K562 (cell line): ENCODE measurements at regions not wholly inside any gene's neighbourhood (a gene's known extent, or its start where the extent isn't known, plus 50 kb on each side); places are given as distances from the start of the nearest gene placed in this dataset.

Source experiments
- ATAC-seq: fragments of 200-7000 bp; cut with Tn5 transposase; 3 replicates; pipeline ENCODE4 v1.9.1; 2020; ENCODE audit warnings: moderate library complexity
- BruUV-seq: library from RNA; stranded (reverse); fragments of 400-500 nt; replicated peaks from 2 replicates; lab custom pipeline; 2021; lab: Mats Ljungman, UMichigan
- CTCF ChIA-PET: fragments of 300-600 bp; formaldehyde crosslinking; extraction: SDS; loops from one replicate; lab custom pipeline; 2021; ENCODE audit warnings: low intra/inter-chr PET ratio; lab: Yijun Ruan, JAX
- POLR2A ChIA-PET: fragments of 300-600, 350-650 bp; sonication (Branson Sonifier 250); formaldehyde crosslinking; extraction: SDS; loops from one replicate; lab custom pipeline; 2021; ENCODE audit warnings: antibody characterized with exemption, inconsistent platforms; lab: Yijun Ruan, JAX
- DNase-seq, 4 experiments: peaks; one replicate each; pipeline versions ENCODE4 v3.0.0 to v3.0.0-alpha.2; 2011 to 2018; ENCODE audit warnings: low spot score in 3 of 4, mixed read lengths in 3 of 4; ENCODE audit errors: extremely low read depth in 1 of 4
- FAIRE-seq: peaks from 2 replicates; lab custom pipeline; 2011; peaks lifted over from hg19 to GRCh38; lab: Jason Lieb, UNC
- H2AFZ ChIP-seq: 2 replicates; pipeline ENCODE4 v1.6.0; 2011; ENCODE audit warnings: low read depth, low read length, control low read depth, inconsistent platforms
- H3K27ac ChIP-seq: fragments of 200-600 bp; 3 replicates; pipeline ENCODE4 v1.8.0; 2011; ENCODE audit warnings: low read depth, mild to moderate bottlenecking, control low read depth, inconsistent platforms, low read length, moderate library complexity, mixed read lengths; ENCODE audit errors: extremely low read depth
- H3K27me3 ChIP-seq, 2 experiments: fragments of 300-600 bp in 1 of 2; 2 replicates in 1 of 2; 3 replicates in 1 of 2; pipeline versions ENCODE4 v1.6.0 to v1.8.0; 2011; ENCODE audit warnings: inconsistent platforms in 2 of 2, low read length in 2 of 2, mild to moderate bottlenecking in 1 of 2, mixed read lengths in 1 of 2, moderate library complexity in 1 of 2; ENCODE audit not compliant: control insufficient read depth in 2 of 2, insufficient read depth in 2 of 2
- H3K36me3 ChIP-seq: fragments of 300-600 bp; 3 replicates; pipeline ENCODE4 v1.8.0; 2011; ENCODE audit warnings: mild to moderate bottlenecking, low read length, inconsistent platforms; ENCODE audit not compliant: control insufficient read depth, insufficient read depth
- H3K4me1 ChIP-seq, 2 experiments: fragments of 200-600 bp in 1 of 2; replicated peaks in 1 of 2; 2 replicates in 1 of 2; 3 replicates in 1 of 2; pipeline versions ENCODE4 v1.5.1 to v1.8.0; 2011; ENCODE audit warnings: inconsistent platforms in 2 of 2, low read length in 2 of 2, mild to moderate bottlenecking in 1 of 2, mixed read lengths in 1 of 2, moderate library complexity in 1 of 2; ENCODE audit not compliant: control insufficient read depth in 2 of 2, insufficient read depth in 2 of 2
- H3K4me2 ChIP-seq: 2 replicates; pipeline ENCODE4 v1.6.1; 2011; ENCODE audit warnings: low read length, control low read depth, inconsistent platforms, mixed read lengths; ENCODE audit not compliant: insufficient read depth
- H3K4me3 ChIP-seq: fragments of 200-600 bp; sonication (generic), shearing (Covaris generic); 2 replicates; pipeline ENCODE4 v1.5.1; 2016; ENCODE audit warnings: control low read depth, inconsistent platforms
- H3K79me2 ChIP-seq: fragments of 200-600 bp; 3 replicates; pipeline ENCODE4 v1.8.0; 2011; ENCODE audit warnings: low read length, inconsistent platforms; ENCODE audit not compliant: control insufficient read depth, insufficient read depth
- H3K9ac ChIP-seq, 2 experiments: 2 replicates each; pipeline versions ENCODE4 v1.6.0 to v1.6.1; 2011; ENCODE audit warnings: low read depth in 2 of 2, low read length in 2 of 2, control low read depth in 1 of 2, inconsistent platforms in 1 of 2, mild to moderate bottlenecking in 1 of 2, mixed read lengths in 1 of 2; ENCODE audit not compliant: insufficient read depth in 1 of 2
- H3K9me1 ChIP-seq: one replicate; pipeline ENCODE4 v1.6.0; 2011; ENCODE audit warnings: inconsistent platforms, mild to moderate bottlenecking, low read length, moderate library complexity; ENCODE audit not compliant: control insufficient read depth, insufficient read depth
- H3K9me3 ChIP-seq: replicated peaks from 2 replicates; pipeline ENCODE4 v1.5.1; 2011; ENCODE audit warnings: low read depth, low read length, inconsistent platforms; ENCODE audit not compliant: control insufficient read depth, insufficient read depth
- H4K20me1 ChIP-seq: replicated peaks from 2 replicates; pipeline ENCODE4 v1.6.1; 2011; ENCODE audit warnings: low read length, inconsistent platforms, mixed read lengths; ENCODE audit not compliant: control insufficient read depth, insufficient read depth
- AFF1 ChIP-seq, 2 experiments: fragments of 450-650 bp; IDR thresholded peaks; 2 replicates each; pipeline ENCODE4 v1.6.1; 2018; ENCODE audit warnings: mild to moderate bottlenecking in 2 of 2, low read depth in 1 of 2; ENCODE audit not compliant: partially characterized antibody in 2 of 2
- GTF2B ChIP-seq: IDR thresholded peaks from 2 replicates; pipeline ENCODE4 v1.6.1; 2011; ENCODE audit not compliant: insufficient read length; ENCODE audit errors: extremely low read depth
- HDAC2 ChIP-seq: fragments of 450-650 bp; IDR thresholded peaks from 2 replicates; pipeline ENCODE4 v1.6.1; 2016; ENCODE audit warnings: mild to moderate bottlenecking
- IRF9 ChIP-seq: fragments of 450-650 bp; IDR thresholded peaks from 2 replicates; pipeline ENCODE4 v1.6.1; 2016; ENCODE audit warnings: missing biosample characterization, missing genetic modification characterization
- JUN ChIP-seq, 2 experiments: sonication (generic) in 1 of 2; formaldehyde crosslinking in 1 of 2; IDR thresholded peaks; 2 replicates each; pipeline versions ENCODE4 v1.6.1 to v1.8.0; 2012 to 2022; ENCODE audit warnings: borderline replicate concordance in 2 of 2, mild to moderate bottlenecking in 2 of 2, improper control_type of control experiment in 1 of 2, low read depth in 1 of 2, low read length in 1 of 2, missing genetic modification reagents in 1 of 2
- NFE2L1 ChIP-seq: fragments of 450-650 bp; IDR thresholded peaks from 2 replicates; pipeline ENCODE4 v1.6.1; 2016; ENCODE audit warnings: missing genetic modification characterization, low read depth, mild to moderate bottlenecking, missing compliant biosample characterization, moderate library complexity, borderline replicate concordance
- PHF21A ChIP-seq: fragments of 450-650 bp; IDR thresholded peaks from 2 replicates; pipeline ENCODE4 v1.6.1; 2017; ENCODE audit warnings: low read depth, borderline replicate concordance
- RNF2 ChIP-seq: sonication (generic); IDR thresholded peaks from 2 replicates; pipeline ENCODE4 v1.6.1; 2016
- SREBF2 ChIP-seq: sonication (generic); formaldehyde crosslinking; IDR thresholded peaks from 2 replicates; pipeline ENCODE4 v1.4.0; 2020; ENCODE audit warnings: mild to moderate bottlenecking, missing genetic modification reagents
- SRSF3 ChIP-seq: fragments of 200-400 bp; formaldehyde crosslinking; IDR thresholded peaks from 2 replicates; pipeline ENCODE4 v1.6.1; 2016; ENCODE audit warnings: mild to moderate bottlenecking, low read length, moderate library complexity; ENCODE audit not compliant: insufficient read depth
- SRSF9 ChIP-seq: fragments of 200-400 bp; formaldehyde crosslinking; IDR thresholded peaks from 2 replicates; pipeline ENCODE4 v1.6.1; 2017; ENCODE audit warnings: low read depth, low read length, borderline replicate concordance
- ZNF280B ChIP-seq: fragments of 250-450 bp; sonication (Bioruptor Pico); IDR thresholded peaks from 2 replicates; pipeline ENCODE4 v1.5.1; 2021; ENCODE audit warnings: mild to moderate bottlenecking
- ZNF347 ChIP-seq: fragments of 450-650 bp; formaldehyde crosslinking; IDR thresholded peaks from 2 replicates; pipeline ENCODE4 v1.4.0; 2020; ENCODE audit warnings: low read depth, mild to moderate bottlenecking, moderate library complexity
- WGBS: fragments of 100-300 bp; shearing (Covaris generic); methylation state at CpG from one replicate; pipeline ENCODE4 v1.1.6; 2016; ENCODE audit warnings: low coverage, mixed read lengths; ENCODE audit not compliant: insufficient coverage; ENCODE audit errors: missing lambda C conversion rate; 5-methylcytosine and 5-hydroxymethylcytosine counted together
- in situ Hi-C: fragments of 300-500 bp; cut with MboI; formaldehyde crosslinking; loops from 4 replicates; pipeline ENCODE4 v1.15.0; 2018; ENCODE audit warnings: inconsistent platforms, mixed read lengths
- intact Hi-C: fragments of 100-400 bp; cut with micrococcal nuclease; formaldehyde crosslinking; loops from 2 replicates; pipeline ENCODE4 v1.14.2; 2022

GRCh38 chr3:33936171-33936920, 137.9 kb downstream of the PDCD6IP start:
- intact Hi-C loops: loop anchor here (1.0 to 10.0 kb wide), 3 partner anchors 22 to 142 kb away; partner anchors contain the start of gene PDCD6IP
- H3K4me3 ChIP-seq: peak overlapping the region; percentile 38
- ATAC-seq: peak; percentile 92
- no peaks in the 10 kb centered on the region for H4K20me1 ChIP-seq
- peaks cover 11 to 52% of the 10 kb centered on the region in 2 experiments for H3K4me1 ChIP-seq
- peaks cover 38% of the 10 kb centered on the region for H3K79me2 ChIP-seq
- POLR2A ChIA-PET: interaction anchor here (0.7 to 3.3 kb wide), 11 partner anchors 9 to 133 kb away, joined by 3 to 26 read pairs (median 5); no protein-coding TSS in a partner anchor
- CTCF ChIA-PET: no interaction called here
- peak overlapping the region; percentile 93 for H3K4me2 ChIP-seq
- H3K9me1 ChIP-seq: no peaks in the 10 kb centered on the region
- in situ Hi-C loops: no loop called here
- peak overlapping the region; percentile 78 for H3K27ac ChIP-seq
- 12% methylated on average over 3 of the region's 3 CpGs for WGBS
- H3K36me3 ChIP-seq: no peaks in the 10 kb centered on the region; the same call in 2 of the 3 replicates
- peak overlapping the region; percentile 0 to 74; a peak in 3 of 4 replicates for H3K9ac ChIP-seq
- TSS peak; percentile 86 for BruUV-seq
- peak; percentile 79 to 93 (median 88) for DNase-seq
- FAIRE-seq: peak; percentile 91
- peaks cover 4% of the 10 kb centered on the region for H3K9me3 ChIP-seq
- peak overlapping the region; percentile 95 for H2AFZ ChIP-seq
- H3K27me3 ChIP-seq: no peaks in the 10 kb centered on the region
- TF ChIP-seq PHF21A: no peak
- no peak for TF ChIP-seq ZNF347 (CRISPR knock-in tag)
- TF ChIP-seq HDAC2: peak; percentile 71; the same call in 1 of the 2 replicates
- TF ChIP-seq SREBF2 (CRISPR knock-in tag): no peak
- no peak for TF ChIP-seq RNF2
- TF ChIP-seq SRSF9: no peak
- no peak for TF ChIP-seq ZNF280B (CRISPR knock-in tag)
- TF ChIP-seq JUN (IDR thresholded peaks at IDR 0.05; ENCODE audit: borderline replicate concordance, low read depth, low read length): no peak
- TF ChIP-seq JUN (CRISPR knock-in tag; IDR thresholded peaks at IDR 0.05; ENCODE audit: borderline replicate concordance): 0 out of 2 replicates have a peak, but pooled peaks have one; percentile 23
- TF ChIP-seq AFF1 (IDR thresholded peaks at IDR 0.05; ENCODE audit: low read depth in 1 of 2, partially characterized antibody in 2 of 2): peak in 1 of 2 experiments; percentile 23
- TF ChIP-seq IRF9: no peak
- no peak for TF ChIP-seq NFE2L1
- no peak for TF ChIP-seq GTF2B
- TF ChIP-seq SRSF3: no peak
